Activated CD4-positive, alpha-beta memory T cell treated with anti-CD3 and anti-CD28 coated beads, Interleukin-2, amount 10 ng/mL, durations not matched to agents 7 days and 5 days (primary cell): ENCODE measurements at regions not wholly inside any gene's neighbourhood (a gene's known extent, or its start where the extent isn't known, plus 50 kb on each side); places are given as distances from the start of the nearest gene placed in this dataset.

Source experiments
- CTCF ChIA-PET: fragments of 350-600 bp; sonication (Branson Sonifier 250); formaldehyde crosslinking; loops from one replicate; lab custom pipeline; 2021; ENCODE audit warnings: antibody characterized with exemption, inconsistent platforms; lab: Charles Lee
- POLR2A ChIA-PET: fragments of 350-600 bp; sonication (Branson Sonifier 250); formaldehyde crosslinking; loops from one replicate; lab custom pipeline; 2021; ENCODE audit warnings: antibody characterized with exemption; lab: Charles Lee
- DNase-seq: peaks from one replicate; pipeline ENCODE4 v3.0.0-alpha.2; 2020
- H3K27ac Mint-ChIP-seq: one replicate; pipeline ENCODE4 v1.8.0; 2021; ENCODE audit warnings: mild to moderate bottlenecking, mixed read lengths
- H3K27me3 Mint-ChIP-seq: one replicate; pipeline ENCODE4 v1.8.0; 2021; ENCODE audit warnings: mixed read lengths
- H3K36me3 Mint-ChIP-seq: one replicate; pipeline ENCODE4 v1.8.0; 2021; ENCODE audit warnings: low read depth, mixed read lengths
- H3K4me1 Mint-ChIP-seq: one replicate; pipeline ENCODE4 v1.8.0; 2021; ENCODE audit warnings: mixed read lengths
- H3K4me3 Mint-ChIP-seq: one replicate; pipeline ENCODE4 v1.8.0; 2021; ENCODE audit warnings: mild to moderate bottlenecking, mixed read lengths
- H3K9me3 Mint-ChIP-seq: one replicate; pipeline ENCODE4 v1.8.0; 2021; ENCODE audit warnings: mixed read lengths

- H3K4me1 Mint-ChIP-seq, result no peaks in the 10 kb centered on the region
- no peak overlapping the region for H3K27ac Mint-ChIP-seq
- ChIA-PET POLR2A (no interaction called here), CTCF (interaction anchor here (2.6 kb wide), 1 partner anchor 337 kb away, joined by 10 read pairs; no protein-coding TSS in a partner anchor)
- no peak overlapping the region for H3K4me3 Mint-ChIP-seq
- H3K27me3 Mint-ChIP-seq, result peaks cover 5% of the 10 kb centered on the region
- DNase-seq, result no peak
- H3K9me3 Mint-ChIP-seq, result no peaks in the 10 kb centered on the region
- H3K36me3 Mint-ChIP-seq, result no peaks in the 10 kb centered on the region
Observed at GRCh38 chr13:111404746-111405145, 84.3 kb downstream of the TEX29 start.

DNA sequence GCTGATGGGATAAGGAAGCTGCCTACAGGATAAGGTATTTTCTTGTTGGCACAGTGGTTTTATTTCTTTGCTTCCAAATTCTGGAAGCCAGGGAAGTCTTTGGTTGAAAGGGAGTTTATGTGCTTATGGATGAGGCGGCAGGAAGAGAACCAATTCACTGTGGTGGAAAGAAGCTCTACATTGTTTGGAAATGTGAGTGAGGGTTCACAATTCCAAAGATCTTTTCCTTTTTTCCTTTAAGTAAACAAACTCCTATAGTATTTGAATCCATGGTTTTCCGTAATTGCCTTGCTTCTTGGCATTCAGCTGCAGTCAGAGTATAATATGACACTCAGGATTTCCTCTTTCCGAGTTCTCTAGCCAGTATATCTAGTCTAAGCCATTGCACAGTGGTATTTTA, 86.2 kb downstream of the TEX29 start:
- ChIA-PET CTCF (interaction anchor here (0.7 kb wide), 1 partner anchor 183 kb away, joined by 4 read pairs; no protein-coding TSS in a partner anchor), POLR2A (no interaction called here)
- H3K4me1 Mint-ChIP-seq, result no peaks in the 10 kb centered on the region
- no peaks in the 10 kb centered on the region for H3K36me3 Mint-ChIP-seq
- DNase-seq, result no peak
- H3K27ac Mint-ChIP-seq, result no peak overlapping the region
- H3K27me3 Mint-ChIP-seq, result peaks cover 10% of the 10 kb centered on the region
- no peaks in the 10 kb centered on the region for H3K9me3 Mint-ChIP-seq
- no peak overlapping the region for H3K4me3 Mint-ChIP-seq

GRCh38 chr13:111407381-111408131, 87.1 kb downstream of the TEX29 start:
- no peak overlapping the region for H3K4me3 Mint-ChIP-seq
- CTCF ChIA-PET, result interaction anchor here (0.7 to 1.1 kb wide), 2 partner anchors 184 to 340 kb away, joined by 3 to 4 read pairs; no protein-coding TSS in a partner anchor

GRCh38 chr13:111409413-111409812, 89.0 kb downstream of the TEX29 start:
- Mint-ChIP-seq H3K9me3 (no peaks in the 10 kb centered on the region), H3K36me3 (no peaks in the 10 kb centered on the region), H3K27ac (no peak overlapping the region), H3K4me3 (no peak overlapping the region), H3K27me3 (peaks cover 22% of the 10 kb centered on the region), H3K4me1 (no peaks in the 10 kb centered on the region)
- DNase-seq, result no peak
- CTCF ChIA-PET, result no interaction called here
- POLR2A ChIA-PET, result no interaction called here

More at GRCh38 chr13:111407381-111408131, 87.1 kb downstream of the TEX29 start:
- POLR2A ChIA-PET, result no interaction called here
- DNase-seq, result no peak
- Mint-ChIP-seq H3K4me1 (no peaks in the 10 kb centered on the region), H3K9me3 (no peaks in the 10 kb centered on the region), H3K27me3 (peaks cover 15% of the 10 kb centered on the region), H3K36me3 (no peaks in the 10 kb centered on the region), H3K27ac (no peak overlapping the region)

GRCh38 chr13:111410232-111411021, 90.0 kb downstream of the TEX29 start:
- no peak overlapping the region for H3K27ac Mint-ChIP-seq
- H3K4me3 Mint-ChIP-seq, result no peak overlapping the region
- H3K27me3 Mint-ChIP-seq, result peaks cover 22% of the 10 kb centered on the region
- H3K9me3 Mint-ChIP-seq, result no peaks in the 10 kb centered on the region
- no peaks in the 10 kb centered on the region for H3K36me3 Mint-ChIP-seq
- no peaks in the 10 kb centered on the region for H3K4me1 Mint-ChIP-seq
- no peak for DNase-seq
- POLR2A ChIA-PET, result no interaction called here
- CTCF ChIA-PET, result no interaction called here

DNA sequence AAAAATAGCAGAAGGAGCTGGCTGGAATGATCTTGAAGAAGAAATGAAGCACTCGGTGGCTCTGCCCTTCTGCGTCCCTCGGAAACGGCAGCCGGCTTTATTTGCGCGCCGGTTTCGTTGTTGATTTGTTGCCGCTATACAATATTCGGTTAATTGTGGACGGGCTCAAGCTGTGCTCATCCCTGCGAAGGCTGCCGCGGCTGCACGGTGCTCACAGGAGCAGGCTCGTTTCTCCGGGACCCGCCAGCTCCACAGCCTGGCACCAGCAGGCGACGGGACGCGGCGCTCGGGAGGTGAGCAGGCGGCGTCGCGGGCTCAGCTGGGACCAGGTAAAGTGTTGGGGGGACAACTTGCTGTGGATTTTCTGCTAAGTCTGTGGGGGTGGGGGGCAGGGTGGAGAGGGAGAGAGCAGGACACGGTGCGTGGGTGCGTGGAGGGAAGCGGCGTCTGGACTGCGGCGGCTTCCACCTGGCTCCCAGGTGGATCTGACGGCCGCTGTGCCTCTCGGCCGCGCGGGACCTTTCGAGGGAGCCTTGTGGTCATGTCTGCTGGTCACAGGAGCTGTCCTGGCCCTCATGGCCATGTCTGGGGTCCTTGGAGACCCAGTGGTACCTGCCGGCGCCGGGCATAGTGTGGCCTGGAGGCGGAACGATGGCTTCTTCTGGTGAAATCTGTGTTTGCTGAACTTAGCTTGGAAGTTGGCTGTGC, 90.9 kb downstream of the TEX29 start:
- H3K36me3 Mint-ChIP-seq, result no peaks in the 10 kb centered on the region
- DNase-seq, result no peak

DNA sequence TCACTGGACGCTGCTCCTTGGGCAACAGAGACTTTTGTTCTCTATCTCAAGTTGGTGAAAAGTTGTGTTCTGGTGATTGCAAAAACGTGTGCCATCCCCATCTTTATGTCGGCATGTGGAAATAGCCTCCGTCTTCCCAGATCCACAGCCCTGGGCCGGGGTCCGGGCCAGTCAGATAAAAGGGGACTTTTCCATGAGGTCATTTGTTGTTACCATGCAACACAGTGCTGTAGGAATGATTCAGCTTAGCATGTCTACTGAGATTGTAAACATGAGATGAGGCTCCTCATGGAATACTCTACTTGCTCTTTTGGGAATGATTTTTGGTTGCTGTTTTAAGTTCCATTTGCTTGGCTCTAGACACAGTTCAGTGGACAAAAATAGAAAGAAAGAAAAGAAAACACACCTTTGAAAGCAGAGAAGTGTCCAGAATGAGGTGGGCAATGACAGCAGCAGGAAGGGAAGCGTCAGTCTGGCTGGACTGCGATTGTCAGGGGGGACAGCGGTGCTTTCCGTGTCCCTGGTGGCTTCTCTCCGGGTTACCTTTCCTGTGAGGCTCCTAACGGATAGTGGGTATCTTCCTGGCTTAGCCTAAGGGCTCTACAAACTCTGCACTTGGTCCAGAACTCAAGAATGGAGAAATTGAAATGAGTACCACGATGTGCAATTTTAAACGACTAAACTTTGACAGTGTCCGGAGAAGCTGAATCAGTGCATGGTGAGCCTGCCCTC, 91.6 kb downstream of the TEX29 start:
- POLR2A ChIA-PET, result no interaction called here
- Mint-ChIP-seq H3K27me3 (peaks cover 22% of the 10 kb centered on the region), H3K36me3 (no peaks in the 10 kb centered on the region), H3K4me3 (no peak overlapping the region), H3K9me3 (no peaks in the 10 kb centered on the region), H3K4me1 (no peaks in the 10 kb centered on the region), H3K27ac (no peak overlapping the region)
- DNase-seq, result no peak
- CTCF ChIA-PET, result interaction anchor here (0.6 kb wide), 1 partner anchor 1288 kb away, joined by 3 read pairs; no protein-coding TSS in a partner anchor

More for the DNA sequence above, 90.9 kb downstream of the TEX29 start:
- no peaks in the 10 kb centered on the region for H3K4me1 Mint-ChIP-seq
- ChIA-PET POLR2A (no interaction called here), CTCF (no interaction called here)
- H3K27ac Mint-ChIP-seq, result no peak overlapping the region
- peaks cover 22% of the 10 kb centered on the region for H3K27me3 Mint-ChIP-seq
- no peaks in the 10 kb centered on the region for H3K9me3 Mint-ChIP-seq
- H3K4me3 Mint-ChIP-seq, result no peak overlapping the region

DNA sequence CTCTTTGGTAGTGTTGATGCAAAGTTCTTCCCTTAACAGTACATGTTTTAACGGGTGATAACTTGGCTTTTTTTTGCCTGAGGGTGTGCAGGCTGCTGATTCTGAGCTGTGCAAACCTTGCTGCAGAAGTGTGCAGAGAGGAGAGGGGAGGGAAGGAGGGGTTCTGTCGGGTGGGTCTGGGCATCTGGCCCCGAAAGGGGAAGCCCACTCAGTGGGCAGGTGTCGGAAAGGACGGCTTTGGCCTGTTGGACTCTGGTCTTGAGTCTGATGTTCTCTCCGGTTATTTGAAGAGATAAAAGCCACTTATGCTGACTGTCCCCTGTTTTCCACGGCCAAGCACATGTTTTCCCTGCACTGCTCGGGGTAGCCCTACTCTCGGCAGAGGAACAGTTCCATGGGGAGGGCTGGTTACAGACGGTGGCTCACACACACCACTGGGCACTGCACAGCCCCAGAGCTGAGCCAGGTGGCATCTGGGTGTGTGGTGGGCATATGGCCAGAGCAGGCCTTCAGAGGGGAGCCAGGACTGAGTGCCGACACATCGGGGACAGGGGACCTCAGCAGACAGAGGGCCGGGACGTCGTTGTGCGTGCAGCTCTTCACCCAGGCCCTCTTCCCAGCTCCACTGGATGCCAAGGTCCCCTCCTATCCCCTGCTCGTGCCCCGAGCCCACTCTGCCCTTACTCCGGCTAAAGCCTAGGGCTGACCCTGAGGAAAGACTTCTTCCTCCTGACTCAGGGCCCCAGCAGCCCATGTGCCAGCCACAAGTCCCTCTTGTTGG, 93.2 kb downstream of the TEX29 start:
- H3K4me3 Mint-ChIP-seq, result no peak overlapping the region
- DNase-seq, result no peak
- no peaks in the 10 kb centered on the region for H3K4me1 Mint-ChIP-seq
- peaks cover 22% of the 10 kb centered on the region for H3K27me3 Mint-ChIP-seq
- CTCF ChIA-PET, result no interaction called here
- no peaks in the 10 kb centered on the region for H3K9me3 Mint-ChIP-seq
- no peaks in the 10 kb centered on the region for H3K36me3 Mint-ChIP-seq
- H3K27ac Mint-ChIP-seq, result no peak overlapping the region
- POLR2A ChIA-PET, result no interaction called here

DNA sequence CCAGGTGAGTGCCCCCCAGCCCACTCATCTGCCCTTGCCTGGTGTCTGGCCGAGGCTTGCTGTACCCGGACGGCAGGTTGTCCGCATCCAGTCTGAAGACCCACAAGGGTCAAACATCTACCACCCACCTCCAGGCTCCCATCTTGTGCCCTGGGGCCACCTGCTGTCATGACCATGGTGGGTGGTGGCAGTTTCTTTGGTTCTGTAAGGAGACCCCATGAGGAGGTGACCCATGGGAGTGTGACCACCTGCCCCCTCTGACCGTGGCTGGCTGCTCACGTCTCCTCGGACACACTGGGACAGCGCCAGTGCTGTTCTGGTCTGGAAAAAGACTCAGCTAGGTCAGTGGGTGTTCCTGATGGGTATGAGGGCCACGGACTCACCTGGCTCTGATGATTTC, 93.9 kb downstream of the TEX29 start:
- Mint-ChIP-seq H3K4me3 (no peak overlapping the region), H3K27ac (no peak overlapping the region), H3K9me3 (no peaks in the 10 kb centered on the region), H3K27me3 (peaks cover 21% of the 10 kb centered on the region), H3K4me1 (no peaks in the 10 kb centered on the region), H3K36me3 (no peaks in the 10 kb centered on the region)
- DNase-seq, result no peak
- ChIA-PET POLR2A (no interaction called here), CTCF (no interaction called here)

DNA sequence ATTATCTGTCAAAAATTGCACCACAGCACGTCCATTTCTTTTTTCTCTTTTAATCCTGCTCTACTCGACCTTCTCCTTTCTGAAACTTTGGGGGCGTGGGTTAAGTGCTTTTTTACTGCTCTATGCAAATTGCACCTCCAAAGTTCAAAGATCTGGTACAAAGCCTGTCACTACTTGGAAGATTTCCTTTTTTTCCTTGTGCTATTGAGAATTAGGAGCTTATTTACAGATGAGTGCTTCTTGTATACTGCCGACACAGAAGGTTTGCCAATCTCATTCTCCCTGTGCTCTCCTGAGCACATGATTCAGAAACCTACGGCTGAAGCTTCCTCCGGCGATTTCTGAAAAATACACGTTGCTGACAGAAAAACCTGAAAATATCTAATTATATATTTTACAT, 94.8 kb downstream of the TEX29 start:
- Mint-ChIP-seq H3K36me3 (no peaks in the 10 kb centered on the region), H3K4me3 (no peak overlapping the region), H3K9me3 (no peaks in the 10 kb centered on the region), H3K4me1 (no peaks in the 10 kb centered on the region), H3K27me3 (peaks cover 15% of the 10 kb centered on the region), H3K27ac (no peak overlapping the region)
- POLR2A ChIA-PET, result no interaction called here
- CTCF ChIA-PET, result no interaction called here
- DNase-seq, result no peak

DNA sequence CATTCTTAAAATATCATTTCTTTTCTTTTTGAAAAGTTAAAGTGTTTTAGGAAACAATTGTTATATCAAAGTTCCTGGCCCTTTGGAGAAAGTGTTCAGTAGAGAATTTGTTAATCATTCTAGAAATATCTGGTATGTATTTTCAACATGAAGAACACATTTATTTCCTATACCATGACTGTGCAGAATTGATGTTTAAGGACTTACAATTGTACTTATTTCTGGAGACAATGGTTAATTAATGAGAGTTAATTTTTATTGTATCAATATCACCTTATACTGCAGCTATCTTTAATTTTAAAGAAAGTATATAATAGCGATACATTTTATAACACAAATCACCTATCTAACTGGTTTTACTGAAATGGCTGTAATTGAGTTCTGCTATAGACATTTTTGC, 95.3 kb downstream of the TEX29 start:
- DNase-seq, result no peak
- ChIA-PET CTCF (no interaction called here), POLR2A (no interaction called here)
- no peak overlapping the region for H3K27ac Mint-ChIP-seq
- no peak overlapping the region for H3K4me3 Mint-ChIP-seq
- H3K9me3 Mint-ChIP-seq, result no peaks in the 10 kb centered on the region
- H3K4me1 Mint-ChIP-seq, result no peaks in the 10 kb centered on the region
- peaks cover 15% of the 10 kb centered on the region for H3K27me3 Mint-ChIP-seq
- no peaks in the 10 kb centered on the region for H3K36me3 Mint-ChIP-seq

- Mint-ChIP-seq H3K9me3 (no peaks in the 10 kb centered on the region), H3K36me3 (no peaks in the 10 kb centered on the region), H3K27ac (no peak overlapping the region), H3K27me3 (peaks cover 4% of the 10 kb centered on the region), H3K4me1 (no peaks in the 10 kb centered on the region), H3K4me3 (no peak overlapping the region)
- POLR2A ChIA-PET, result no interaction called here
- DNase-seq, result no peak
- CTCF ChIA-PET, result interaction anchor here (1.2 kb wide), 1 partner anchor 11 kb away, joined by 6 read pairs; no protein-coding TSS in a partner anchor
Observed at GRCh38 chr13:111418101-111418500, 97.7 kb downstream of the TEX29 start.
